Embryonic facial prominence (tissue), 1 donor: ENCODE measurements at regions not wholly inside any gene's neighbourhood (a gene's known extent, or its start where the extent isn't known, plus 50 kb on each side); places are given as distances from the start of the nearest gene placed in this dataset.
"Not testable (repeated sequence)": the region's sequence is repeated elsewhere in the genome, so short reads cannot be mapped to it uniquely, and the experiment has no call there.

Experiments
- DNase-seq: peaks from one replicate; pipeline ENCODE4 v3.0.0-alpha.2; 2016; ENCODE audit errors: extremely low spot score

DNA sequence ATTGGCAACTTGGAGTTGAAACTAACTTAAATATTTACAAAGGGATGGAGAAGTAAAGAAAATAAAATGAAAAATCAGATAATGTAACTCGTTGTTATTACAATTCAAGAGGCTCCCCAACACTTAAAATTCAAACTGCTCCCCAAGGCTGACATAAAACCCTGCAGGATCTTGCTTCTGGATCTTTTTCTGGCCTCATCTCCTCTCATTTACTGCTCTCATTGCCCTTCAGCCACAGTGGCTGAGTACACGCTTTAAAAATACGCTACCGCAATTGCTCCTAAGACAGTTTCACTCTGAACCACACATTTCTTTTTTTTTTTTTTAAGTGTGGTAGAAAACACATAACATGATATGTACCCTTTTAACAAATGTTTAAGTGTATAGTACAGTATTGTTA lies 718.1 kb upstream of the ANO3 start:
- no peak for DNase-seq

DNA sequence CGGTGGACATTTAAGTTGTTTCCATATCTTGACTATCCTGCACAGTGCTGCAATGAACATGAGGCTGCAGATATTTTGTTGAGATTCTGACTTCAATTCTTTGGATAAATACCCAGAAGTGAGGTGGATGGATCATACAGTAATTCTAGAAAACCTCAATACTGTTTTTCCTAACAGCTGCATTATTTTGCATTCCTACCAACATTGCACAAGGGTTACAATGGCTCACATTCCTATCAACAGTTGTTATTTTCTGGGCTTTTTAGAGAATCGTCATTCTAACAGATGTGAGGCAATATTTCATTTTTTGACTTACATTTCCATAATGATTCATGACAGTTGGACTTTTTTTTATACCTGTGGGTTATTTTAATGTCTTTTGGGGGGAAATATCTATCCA lies 716.9 kb upstream of the ANO3 start:
- DNase-seq: no peak

DNA sequence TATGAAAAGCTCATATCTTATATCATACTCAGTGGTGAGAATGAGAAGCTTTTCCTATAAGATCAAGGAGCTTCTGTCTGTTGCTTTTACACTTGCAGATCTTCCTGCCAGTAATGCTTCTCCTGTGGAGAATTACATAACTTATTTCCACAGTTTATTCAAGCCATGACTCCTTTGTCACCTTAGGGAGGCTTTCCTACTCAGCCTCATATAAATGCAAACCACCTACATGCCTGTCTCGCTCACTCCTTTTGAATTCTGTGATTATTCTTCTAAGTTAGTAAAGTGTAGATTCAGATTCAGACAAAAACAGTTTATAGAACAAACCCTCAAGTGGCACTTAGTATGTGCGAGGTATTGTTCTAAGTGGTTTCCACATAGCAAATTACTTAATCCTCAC lies 716.1 kb upstream of the ANO3 start:
- DNase-seq: no peak

DNA sequence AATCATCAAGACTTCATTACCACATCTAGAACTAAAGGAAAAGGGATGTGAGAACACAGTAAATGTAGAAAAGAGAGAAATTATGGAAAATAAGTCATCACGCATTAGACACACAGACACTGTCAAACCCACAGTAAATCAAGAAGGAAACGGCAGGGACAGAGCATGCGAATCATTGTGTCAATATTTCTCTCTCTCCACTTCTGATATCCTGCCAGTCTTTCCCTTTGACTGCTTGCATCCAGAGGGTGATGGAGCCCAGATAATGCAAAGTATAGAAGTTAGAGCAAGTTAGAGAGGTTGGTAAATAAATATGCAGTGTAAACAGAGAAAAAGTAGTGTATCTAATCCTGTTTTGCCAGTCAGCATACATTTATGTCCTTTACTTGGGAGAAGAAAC lies 706.8 kb upstream of the ANO3 start:
- DNase-seq: no peak

DNA sequence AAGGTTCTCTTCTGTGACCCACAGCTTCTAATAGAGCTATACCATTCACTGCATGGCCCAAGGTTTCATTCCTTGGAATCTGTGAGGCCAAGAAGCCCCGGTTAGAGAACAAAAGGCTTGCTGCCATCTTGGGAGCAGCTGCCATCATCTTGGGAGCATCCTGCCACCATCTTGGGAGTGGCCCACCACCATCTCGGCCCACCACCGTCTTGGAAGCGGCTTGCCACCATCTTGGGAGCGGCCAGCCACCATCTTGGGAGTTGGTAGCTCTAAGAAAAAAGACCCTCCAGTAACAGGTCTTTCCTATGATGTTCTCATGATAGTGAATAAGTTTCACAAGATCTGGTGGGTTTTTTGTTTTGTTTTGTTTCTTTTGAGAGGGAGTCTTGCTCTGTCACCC lies 703.9 kb upstream of the ANO3 start:
- DNase-seq: no peak

DNA sequence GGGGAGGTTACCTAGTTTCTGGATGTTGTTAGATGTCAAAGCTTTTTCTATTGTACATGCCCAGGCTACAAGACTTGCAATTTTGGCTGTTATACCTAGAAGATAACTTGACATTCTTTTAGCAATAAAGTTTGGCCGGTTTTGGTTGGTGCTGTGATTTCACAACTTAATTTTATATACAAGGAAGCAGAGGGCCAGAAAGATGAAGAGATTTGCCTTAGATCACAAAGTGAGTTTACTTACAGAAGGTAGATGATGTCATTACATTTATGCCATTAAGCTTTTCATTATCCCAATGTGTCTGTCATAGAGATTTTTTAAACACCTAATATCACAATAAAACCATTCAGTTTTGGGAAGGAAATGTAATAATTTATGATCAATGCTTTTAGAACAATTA lies 698.7 kb upstream of the ANO3 start:
- no peak for DNase-seq

DNA sequence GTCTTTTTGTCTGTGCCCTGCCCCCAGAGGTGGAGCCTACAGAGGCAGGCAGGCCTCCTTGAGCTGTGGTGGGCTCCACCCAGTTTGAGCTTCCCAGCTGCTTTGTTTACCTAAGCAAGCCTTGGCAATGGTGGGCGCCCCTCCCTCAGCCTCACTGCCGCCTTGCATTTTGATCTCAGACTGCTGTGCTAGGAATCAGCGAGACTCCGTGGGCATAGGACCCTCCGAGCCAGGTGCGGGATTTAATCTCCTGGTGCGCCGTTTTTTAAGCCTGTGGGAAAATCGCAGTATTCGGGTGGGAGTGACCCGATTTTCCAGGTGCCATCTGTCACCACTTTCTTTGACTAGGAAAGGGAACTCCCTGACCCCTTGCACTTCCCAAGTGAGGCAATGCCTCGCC lies 682.7 kb upstream of the ANO3 start:
- DNase-seq: not testable (repeated sequence)

DNA sequence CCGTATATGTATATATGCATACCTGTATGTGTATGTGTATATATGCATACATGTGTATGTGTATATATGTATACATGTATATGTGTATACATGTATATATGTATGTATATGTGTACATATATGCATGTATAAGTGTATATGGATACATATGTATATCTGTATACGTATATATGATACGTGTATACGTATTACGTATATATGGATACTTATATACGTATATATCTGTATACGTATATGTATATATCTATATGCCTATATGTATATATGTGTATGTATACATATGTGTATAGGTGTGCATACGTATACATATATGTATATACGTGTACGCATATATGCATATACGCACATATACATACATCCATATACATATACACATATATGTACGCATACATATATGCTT lies 681.6 kb upstream of the ANO3 start:
- no peak for DNase-seq

DNA sequence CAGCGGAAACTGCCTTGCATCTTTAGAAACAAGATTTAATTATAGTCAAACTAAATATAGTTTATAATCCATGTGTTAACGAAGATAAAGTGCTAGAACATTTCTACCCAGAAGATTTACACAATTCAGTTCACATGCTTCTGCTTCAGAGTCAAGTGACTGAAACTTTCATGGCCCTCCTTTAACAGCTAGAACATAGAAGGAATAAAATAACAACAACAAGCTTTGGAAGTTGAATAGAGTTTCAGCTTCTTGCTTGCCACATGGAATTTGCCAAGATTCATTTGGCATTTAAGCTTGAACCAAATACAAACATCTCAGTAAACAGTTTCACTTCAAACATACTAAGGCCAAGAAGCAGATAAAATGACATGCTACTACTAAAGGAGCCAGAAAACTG lies 676.3 kb upstream of the ANO3 start:
- DNase-seq: no peak

DNA sequence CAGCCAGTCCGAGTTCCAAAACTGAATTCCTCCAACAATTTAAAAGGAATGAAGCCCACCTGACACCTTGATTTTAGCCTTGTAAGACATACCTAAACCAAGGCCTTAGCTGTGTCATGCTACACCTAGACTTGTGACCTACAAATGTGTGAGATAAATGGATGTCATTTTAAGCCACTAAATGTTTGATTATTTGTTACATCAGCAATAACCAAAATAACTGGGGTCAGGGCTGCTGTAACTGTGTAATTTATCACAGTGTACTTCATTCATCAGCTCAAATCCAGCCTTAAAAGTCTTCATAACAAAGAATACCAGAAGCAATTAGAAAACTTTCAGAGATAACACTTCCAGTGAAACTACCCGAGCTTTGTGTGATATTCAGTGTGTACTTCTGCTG lies 673.0 kb upstream of the ANO3 start:
- DNase-seq: no peak

DNA sequence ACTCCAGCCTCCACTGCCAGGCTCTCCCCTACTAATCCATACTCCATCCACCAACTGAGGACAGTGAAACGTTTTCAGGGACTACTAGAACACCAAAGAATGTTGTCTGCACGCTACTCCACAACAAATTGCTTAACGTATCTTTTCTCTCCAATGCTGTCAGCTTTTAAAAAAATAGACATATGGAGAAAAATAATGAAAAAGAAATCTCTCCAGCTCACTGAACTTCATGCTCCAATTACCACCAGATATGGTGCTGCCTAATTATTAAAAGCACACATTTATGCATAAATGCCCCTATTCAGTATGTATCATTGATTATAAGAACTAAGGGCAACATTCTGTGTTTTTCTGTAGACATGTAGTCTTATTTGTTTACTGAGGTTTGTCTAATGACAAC lies 672.2 kb upstream of the ANO3 start:
- no peak for DNase-seq

DNA sequence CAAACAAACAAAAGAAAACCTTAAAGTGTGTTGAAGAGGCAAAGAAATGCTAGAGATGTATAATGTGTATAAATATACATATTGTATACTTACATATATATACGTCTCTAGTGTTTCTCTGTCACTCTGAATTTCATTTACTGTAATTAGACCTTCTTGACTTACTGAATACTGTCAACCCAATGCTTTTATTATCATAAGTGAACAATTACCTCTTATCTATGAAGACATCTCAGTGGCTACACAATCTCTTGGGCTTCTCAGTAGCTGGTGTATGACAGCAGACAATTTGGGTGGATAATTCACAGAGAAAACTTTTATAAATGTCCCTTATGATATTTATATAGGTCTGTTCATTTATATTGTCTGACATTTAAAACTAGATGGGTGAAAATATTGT lies 664.1 kb upstream of the ANO3 start:
- DNase-seq: no peak

DNA sequence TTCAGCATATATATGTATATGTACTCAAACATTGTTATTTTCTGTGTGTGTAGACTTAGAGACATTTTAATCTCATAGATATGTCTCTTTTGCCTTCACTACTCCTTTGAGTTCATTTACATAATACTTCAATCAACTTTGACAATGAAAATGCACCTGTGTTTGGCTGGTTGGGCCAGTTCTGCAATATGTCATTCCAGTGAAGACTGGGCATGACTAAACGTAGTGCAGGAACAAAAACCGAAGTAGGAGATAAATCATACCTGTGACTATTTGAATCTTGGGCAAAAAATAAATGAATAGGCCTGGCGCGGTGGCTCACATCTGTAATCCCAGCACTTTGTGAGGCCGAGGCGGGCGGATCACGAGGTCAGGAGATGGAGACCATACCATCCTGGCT lies 640.0 kb upstream of the ANO3 start:
- DNase-seq: no peak

DNA sequence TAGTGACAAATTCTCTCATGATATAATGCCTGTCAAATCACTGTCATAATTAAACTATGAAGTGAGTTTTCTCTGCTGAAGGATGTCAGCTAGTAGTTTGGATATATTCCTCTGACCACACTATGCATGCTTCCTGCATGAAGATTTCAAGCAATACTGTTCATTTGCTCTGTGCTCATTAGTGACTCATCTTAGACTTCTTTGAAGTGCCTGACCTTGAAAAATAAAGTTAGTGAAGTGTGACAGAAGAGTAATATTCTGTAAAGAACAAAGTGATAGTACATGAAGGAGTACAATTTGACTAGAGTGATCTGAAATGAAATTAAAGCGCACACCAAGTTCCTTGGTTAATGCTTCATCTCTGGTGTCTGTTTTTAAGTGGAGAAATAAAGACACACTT lies 629.5 kb upstream of the ANO3 start:
- no peak for DNase-seq

DNA sequence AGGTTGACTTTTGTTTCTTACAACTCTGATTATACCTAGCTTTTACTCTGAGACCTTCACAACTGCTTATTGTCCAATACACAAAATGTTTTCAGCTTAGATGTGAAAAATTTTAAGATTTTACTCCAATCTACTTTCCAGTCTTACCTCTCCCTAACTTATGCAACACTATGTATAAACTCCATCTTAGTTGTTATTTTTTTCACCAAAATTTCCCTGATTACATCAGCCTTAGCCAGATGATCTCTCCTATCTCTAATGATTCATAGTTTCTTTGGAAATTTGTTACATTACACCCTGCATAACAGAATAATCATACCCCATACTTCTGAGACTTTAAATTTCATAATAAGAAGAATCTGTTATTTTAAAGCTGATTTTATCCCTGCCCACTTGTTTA lies 621.0 kb upstream of the ANO3 start:
- no peak for DNase-seq

DNA sequence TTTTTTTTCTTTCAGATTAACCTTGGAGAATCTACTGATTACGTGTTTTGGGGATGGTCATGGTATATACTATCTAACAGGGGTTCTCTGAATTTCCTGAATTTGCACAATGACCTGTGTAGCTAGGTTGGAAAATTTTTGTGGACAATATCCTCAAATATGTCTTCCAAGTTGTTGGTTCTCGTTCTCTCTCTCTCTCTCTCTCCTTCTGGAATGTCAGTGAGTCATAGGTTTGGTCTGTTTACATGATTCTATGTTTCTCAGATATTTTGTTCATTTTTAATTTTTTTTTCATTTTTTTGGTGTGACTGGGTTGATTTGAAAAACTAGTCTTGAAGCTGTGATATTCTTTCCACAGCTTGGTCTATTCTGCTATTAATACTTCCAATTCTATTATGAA lies 604.0 kb upstream of the ANO3 start:
- no peak for DNase-seq

DNA sequence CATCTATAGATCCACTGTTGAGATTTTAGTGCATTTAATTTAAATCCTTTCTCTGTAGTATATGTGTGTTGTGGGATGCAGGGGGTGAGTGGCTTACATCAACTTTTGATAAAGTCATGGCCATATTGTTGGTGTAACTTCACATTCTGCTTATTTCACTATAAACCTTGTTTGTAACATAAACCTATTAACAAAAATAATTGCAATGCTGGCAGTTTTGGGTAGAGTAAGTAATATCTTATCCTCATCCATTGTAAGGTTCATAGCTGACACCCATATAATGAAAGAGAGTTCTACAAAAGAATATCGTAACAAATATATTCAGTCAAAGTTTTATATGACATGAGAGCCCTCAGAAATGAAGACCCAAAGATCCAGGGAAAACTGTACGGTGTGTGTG lies 601.7 kb upstream of the ANO3 start:
- DNase-seq: no peak

DNA sequence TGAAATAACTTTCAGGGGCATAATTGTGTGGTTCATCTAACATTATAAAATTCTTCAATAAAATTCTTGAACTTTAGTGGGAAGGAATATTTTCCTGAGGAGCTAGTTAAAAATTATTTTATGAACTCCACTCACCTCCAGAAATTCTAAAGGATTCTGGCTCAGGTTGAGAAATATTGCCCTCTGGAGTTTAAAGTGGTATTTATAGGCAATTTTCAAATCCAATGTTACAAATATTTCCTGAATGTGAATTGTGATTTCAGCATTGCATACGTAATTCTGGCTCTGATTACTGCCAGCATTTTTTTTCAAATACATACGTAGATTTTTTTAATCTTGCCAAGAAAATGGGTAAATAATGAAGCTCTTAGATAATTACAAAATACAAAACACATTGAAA lies 598.2 kb upstream of the ANO3 start:
- DNase-seq: no peak

DNA sequence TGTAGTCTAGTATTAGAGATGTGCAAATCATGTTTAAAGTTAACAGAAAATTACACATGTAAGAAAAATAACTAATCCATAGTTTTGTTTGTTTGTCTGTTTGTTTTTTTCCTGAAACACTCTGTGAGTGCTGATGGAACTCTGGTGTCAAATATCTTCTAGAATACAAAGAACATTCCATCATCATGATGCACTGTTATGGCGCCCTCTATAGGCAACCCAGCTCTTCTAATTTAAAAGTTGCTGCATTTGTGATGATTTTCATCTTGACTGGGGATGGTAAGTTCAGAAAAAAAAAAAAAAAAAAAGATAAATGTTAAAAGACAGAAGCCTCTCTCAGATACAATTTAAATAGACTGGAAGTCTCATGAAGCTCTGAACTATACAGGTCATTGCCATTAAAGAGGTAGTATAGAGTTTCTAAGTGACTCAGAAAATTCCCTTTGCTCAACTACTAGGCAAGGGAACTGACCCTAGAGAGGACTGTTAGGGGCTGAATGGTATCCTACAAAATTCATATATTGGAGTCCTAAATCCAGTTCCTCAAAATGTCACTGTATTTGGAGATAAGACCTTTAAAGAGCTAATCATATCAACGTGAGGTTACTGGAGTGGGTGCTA lies 597.2 kb upstream of the ANO3 start:
- no peak for DNase-seq

DNA sequence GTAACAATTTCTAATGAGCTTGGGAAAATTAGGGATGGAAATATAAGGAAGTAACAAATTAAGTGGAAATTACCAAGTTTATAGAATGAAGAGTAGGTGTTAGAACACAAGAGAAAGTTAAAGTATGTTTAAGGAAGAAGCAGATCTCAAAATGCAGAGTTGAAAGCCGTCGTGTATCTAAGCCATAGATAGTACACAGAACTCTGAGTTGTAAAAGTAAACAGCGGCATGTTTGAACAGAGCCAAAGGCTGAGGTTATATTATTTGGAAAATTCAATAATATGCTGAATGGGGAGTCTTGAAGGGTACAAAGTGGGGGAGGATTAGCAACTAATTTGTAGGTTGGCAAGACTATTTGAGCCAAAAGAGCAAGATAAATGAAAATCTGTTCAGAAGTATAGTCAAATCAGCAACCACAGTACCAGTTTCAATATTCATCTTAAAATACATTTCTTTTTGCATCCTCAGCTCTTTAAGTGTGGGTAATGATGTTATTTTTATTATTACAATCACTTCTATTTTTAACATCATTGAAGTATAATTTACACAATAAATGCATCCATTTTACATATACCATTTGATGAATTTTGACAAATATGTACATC lies 594.8 kb upstream of the ANO3 start:
- no peak for DNase-seq

DNA sequence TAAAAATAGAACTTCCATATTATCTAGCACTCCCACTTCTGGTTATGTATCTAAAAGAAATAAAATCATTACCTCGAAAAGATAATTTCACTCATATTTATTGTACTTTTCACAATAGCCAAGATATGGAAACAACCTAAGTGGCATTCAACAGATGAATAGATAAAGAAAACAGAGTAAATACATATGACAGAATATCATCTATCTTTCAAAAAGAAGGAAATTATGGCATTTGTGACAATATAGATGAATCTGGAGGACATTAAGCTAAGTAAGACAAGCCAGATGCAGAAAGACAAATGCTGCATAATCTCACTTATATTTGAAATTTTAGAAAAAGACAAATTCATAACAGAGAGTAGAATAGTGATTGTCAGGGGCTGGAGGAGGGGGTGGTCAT lies 590.0 kb upstream of the ANO3 start:
- no peak for DNase-seq

DNA sequence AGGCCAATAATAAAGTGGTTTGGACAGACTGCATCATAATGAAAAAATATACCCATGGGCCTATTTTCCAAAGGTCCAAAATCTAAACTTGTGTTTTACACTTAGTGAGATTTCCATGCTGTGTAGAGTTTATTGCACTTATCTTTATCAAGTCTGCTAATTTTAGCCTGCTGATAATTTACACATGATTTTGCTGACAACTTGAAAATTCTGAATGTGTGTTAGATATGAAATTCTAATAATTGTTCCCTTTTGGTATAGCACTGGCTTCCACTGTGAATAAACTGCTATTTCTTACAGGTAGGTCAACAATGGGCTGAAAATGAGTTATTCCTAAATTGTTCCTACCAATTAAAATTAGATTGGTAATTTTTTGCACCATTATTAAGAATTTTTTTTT lies 589.1 kb upstream of the ANO3 start:
- DNase-seq: no peak

DNA sequence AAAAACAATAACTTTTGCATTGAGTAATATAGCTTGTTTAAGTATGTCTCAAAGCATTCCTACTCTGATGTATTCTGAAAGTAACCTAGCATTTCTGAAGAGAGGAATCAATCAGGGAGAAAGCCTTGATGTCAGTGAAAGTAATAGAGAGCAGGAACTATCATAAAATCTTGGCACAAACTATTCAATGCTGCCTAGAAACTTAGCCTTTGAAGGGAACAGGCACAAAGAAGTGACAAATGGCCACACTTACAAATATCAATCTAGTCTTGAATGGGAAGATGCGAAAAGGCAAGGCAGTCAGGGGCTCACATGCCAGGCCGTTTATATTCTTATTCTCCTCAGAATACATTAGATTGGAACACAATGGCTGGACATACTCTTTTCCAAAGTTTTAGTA lies 576.5 kb upstream of the ANO3 start:
- DNase-seq: no peak

DNA sequence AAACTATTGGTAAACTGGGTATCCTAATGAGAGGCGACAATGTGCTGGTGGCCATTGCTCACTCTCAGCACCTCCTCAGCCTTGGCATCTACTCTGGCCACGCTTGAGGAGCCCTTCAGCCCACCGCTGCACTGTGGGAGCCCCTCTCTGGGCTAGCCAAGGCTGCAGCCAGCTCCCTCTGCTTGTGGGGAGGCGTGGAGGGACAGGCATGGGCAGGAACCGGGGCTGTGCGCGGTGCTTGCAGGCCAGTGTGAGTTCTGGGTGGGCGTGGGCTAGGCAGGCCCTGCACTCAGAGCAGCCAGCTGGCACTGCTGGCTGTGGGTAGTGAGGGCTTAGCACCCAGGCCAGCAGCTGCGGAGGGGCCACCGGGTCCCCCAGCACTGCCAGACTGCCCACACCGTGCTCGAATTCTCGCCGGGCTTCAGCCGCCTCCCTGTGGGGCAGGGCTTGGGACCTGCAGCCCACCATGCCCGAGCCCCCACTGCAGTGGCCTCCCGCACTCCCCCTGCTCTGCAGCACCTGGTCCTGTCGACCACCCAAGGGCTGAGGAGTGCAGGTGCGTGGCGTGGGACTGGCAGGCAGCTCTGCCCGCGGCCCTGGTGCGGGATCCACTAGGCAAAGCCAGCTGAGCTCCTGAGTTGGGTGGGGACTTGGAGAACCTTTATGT lies 575.9 kb upstream of the ANO3 start:
- no peak for DNase-seq
